HepG2 (cell line): ENCODE measurements at regions not wholly inside any gene's neighbourhood (a gene's known extent, or its start where the extent isn't known, plus 50 kb on each side); places are given as distances from the start of the nearest gene placed in this dataset.

ENCODE experiments used
- AKAP8 ChIP-seq: sonication (generic); formaldehyde crosslinking; IDR thresholded peaks from 2 replicates; pipeline ENCODE4 v1.5.1; 2020; ENCODE audit warnings: mild to moderate bottlenecking, missing genetic modification reagents
- CENPX ChIP-seq: sonication (generic); formaldehyde crosslinking; IDR thresholded peaks from 2 replicates; pipeline ENCODE4 v1.9.0; 2021; ENCODE audit warnings: mild to moderate bottlenecking, missing genetic modification reagents, moderate library complexity
- CREB1 ChIP-seq, 2 experiments: fragments of 450-650 bp in 1 of 2; IDR thresholded peaks; 2 replicates each; pipeline ENCODE4 v1.6.1; 2016 to 2017; ENCODE audit warnings: control low read depth in 1 of 2, mild to moderate bottlenecking in 1 of 2, missing compliant biosample characterization in 1 of 2, missing genetic modification characterization in 1 of 2
- EHMT2 ChIP-seq: fragments of 200-600 bp; sonication (generic); IDR thresholded peaks from 2 replicates; pipeline ENCODE4 v1.7.0; 2017; ENCODE audit warnings: antibody characterized with exemption, low read depth, low read length, borderline replicate concordance
- ETV5 ChIP-seq: IDR thresholded peaks from 2 replicates; pipeline ENCODE4 v1.6.1; 2018; ENCODE audit warnings: missing biosample characterization, missing genetic modification reagents, inconsistent platforms, borderline replicate concordance
- HBP1 ChIP-seq: IDR thresholded peaks from 2 replicates; pipeline ENCODE4 v1.6.1; 2016; ENCODE audit warnings: low read depth, control low read depth
- JDP2 ChIP-seq: sonication (generic); formaldehyde crosslinking; IDR thresholded peaks from 2 replicates; pipeline ENCODE4 v1.8.1; 2022; ENCODE audit warnings: missing genetic modification reagents, borderline replicate concordance
- KLF11 ChIP-seq: IDR thresholded peaks from 2 replicates; pipeline ENCODE4 v1.6.1; 2016; ENCODE audit warnings: missing compliant biosample characterization
- MTA3 ChIP-seq: sonication (generic); formaldehyde crosslinking; IDR thresholded peaks from 2 replicates; pipeline ENCODE4 v1.4.0; 2020; ENCODE audit warnings: missing genetic modification reagents
- PBX2 ChIP-seq: IDR thresholded peaks from 2 replicates; pipeline ENCODE4 v1.6.1; 2016; ENCODE audit warnings: control low read depth
- TEAD3 ChIP-seq: optimal IDR thresholded peaks from 2 replicates; pipeline ENCODE3; 2016; ENCODE audit warnings: borderline replicate concordance
- ZFP62 ChIP-seq: sonication (generic); formaldehyde crosslinking; IDR thresholded peaks from 2 replicates; pipeline ENCODE4 v1.4.0; 2020; ENCODE audit warnings: missing genetic modification reagents
- ZFP91 ChIP-seq: sonication (generic); formaldehyde crosslinking; IDR thresholded peaks from 2 replicates; pipeline ENCODE4 v1.9.0; 2022; ENCODE audit warnings: missing genetic modification reagents, mild to moderate bottlenecking, borderline replicate concordance
- ZFYVE20 ChIP-seq: sonication (generic); formaldehyde crosslinking; IDR thresholded peaks from 2 replicates; pipeline ENCODE4 v1.8.0; 2023; ENCODE audit warnings: low read depth, mild to moderate bottlenecking, moderate library complexity, missing genetic modification reagents, borderline replicate concordance
- ZNF18 ChIP-seq: sonication (generic); formaldehyde crosslinking; IDR thresholded peaks from 2 replicates; pipeline ENCODE4 v1.8.0; 2022; ENCODE audit warnings: mild to moderate bottlenecking, missing genetic modification reagents; ENCODE audit not compliant: insufficient replicate concordance
- ZNF256 ChIP-seq: sonication (generic); formaldehyde crosslinking; conservative IDR thresholded peaks from 2 replicates; pipeline ENCODE4 v1.4.0; 2020; ENCODE audit warnings: missing genetic modification reagents
- ZNF350 ChIP-seq: sonication (generic); formaldehyde crosslinking; IDR thresholded peaks from 2 replicates; pipeline ENCODE4 v1.4.0; 2020; ENCODE audit warnings: mild to moderate bottlenecking, low read depth, missing genetic modification reagents, borderline replicate concordance
- ZNF367 ChIP-seq: sonication (generic); formaldehyde crosslinking; IDR thresholded peaks from 2 replicates; pipeline ENCODE4 v1.4.0; 2020; ENCODE audit warnings: missing genetic modification reagents, borderline replicate concordance
- ZNF550 ChIP-seq: sonication (generic); formaldehyde crosslinking; IDR thresholded peaks from 2 replicates; pipeline ENCODE4 v1.4.0; 2020; ENCODE audit warnings: mild to moderate bottlenecking, missing genetic modification reagents, borderline replicate concordance
- ZNF878 ChIP-seq: sonication (generic); formaldehyde crosslinking; IDR thresholded peaks from 2 replicates; pipeline ENCODE4 v1.8.1; 2023; ENCODE audit warnings: mild to moderate bottlenecking, missing genetic modification reagents, moderate library complexity
- TF ChIP-seq, protein P1 (sequence below): IDR thresholded peaks from 2 replicates; pipeline ENCODE4 v1.6.1; 2012; ENCODE audit warnings: low read length, improper control_type of control experiment

- TF ChIP-seq ZFP91 (CRISPR knock-in tag) (no peak), MTA3 (CRISPR knock-in tag) (no peak), CENPX (CRISPR knock-in tag) (no peak), EHMT2 (no peak), AKAP8 (CRISPR knock-in tag) (no peak), ZNF878 (CRISPR knock-in tag) (no peak), ZFP62 (CRISPR knock-in tag) (no peak), ZNF550 (CRISPR knock-in tag) (no peak), ETV5 (CRISPR knock-in tag) (no peak), ZFYVE20 (no peak), PBX2 (CRISPR knock-in tag) (no peak), ZNF350 (CRISPR knock-in tag) (no peak), JDP2 (CRISPR knock-in tag) (no peak), CREB1 (IDR thresholded peaks at IDR 0.05) (no peak), CREB1 (CRISPR knock-in tag; IDR thresholded peaks at IDR 0.05) (no peak), ZNF256 (no peak), TEAD3 (CRISPR knock-in tag) (peak; percentile 63), ZNF18 (CRISPR knock-in tag) (no peak), KLF11 (CRISPR knock-in tag) (no peak), HBP1 (no peak), ZNF367 (CRISPR knock-in tag) (no peak)
- TF ChIP-seq, protein P1, sequence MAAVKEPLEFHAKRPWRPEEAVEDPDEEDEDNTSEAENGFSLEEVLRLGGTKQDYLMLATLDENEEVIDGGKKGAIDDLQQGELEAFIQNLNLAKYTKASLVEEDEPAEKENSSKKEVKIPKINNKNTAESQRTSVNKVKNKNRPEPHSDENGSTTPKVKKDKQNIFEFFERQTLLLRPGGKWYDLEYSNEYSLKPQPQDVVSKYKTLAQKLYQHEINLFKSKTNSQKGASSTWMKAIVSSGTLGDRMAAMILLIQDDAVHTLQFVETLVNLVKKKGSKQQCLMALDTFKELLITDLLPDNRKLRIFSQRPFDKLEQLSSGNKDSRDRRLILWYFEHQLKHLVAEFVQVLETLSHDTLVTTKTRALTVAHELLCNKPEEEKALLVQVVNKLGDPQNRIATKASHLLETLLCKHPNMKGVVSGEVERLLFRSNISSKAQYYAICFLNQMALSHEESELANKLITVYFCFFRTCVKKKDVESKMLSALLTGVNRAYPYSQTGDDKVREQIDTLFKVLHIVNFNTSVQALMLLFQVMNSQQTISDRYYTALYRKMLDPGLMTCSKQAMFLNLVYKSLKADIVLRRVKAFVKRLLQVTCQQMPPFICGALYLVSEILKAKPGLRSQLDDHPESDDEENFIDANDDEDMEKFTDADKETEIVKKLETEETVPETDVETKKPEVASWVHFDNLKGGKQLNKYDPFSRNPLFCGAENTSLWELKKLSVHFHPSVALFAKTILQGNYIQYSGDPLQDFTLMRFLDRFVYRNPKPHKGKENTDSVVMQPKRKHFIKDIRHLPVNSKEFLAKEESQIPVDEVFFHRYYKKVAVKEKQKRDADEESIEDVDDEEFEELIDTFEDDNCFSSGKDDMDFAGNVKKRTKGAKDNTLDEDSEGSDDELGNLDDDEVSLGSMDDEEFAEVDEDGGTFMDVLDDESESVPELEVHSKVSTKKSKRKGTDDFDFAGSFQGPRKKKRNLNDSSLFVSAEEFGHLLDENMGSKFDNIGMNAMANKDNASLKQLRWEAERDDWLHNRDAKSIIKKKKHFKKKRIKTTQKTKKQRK = no peak
Observed at GRCh38 chr11:86193297-86194095, 51.1 kb upstream of the EED start (continued).
